Naive thymus-derived CD4-positive, alpha-beta T cell (primary cell): ENCODE measurements at regions not wholly inside any gene's neighbourhood (a gene's known extent, or its start where the extent isn't known, plus 50 kb on each side); places are given as distances from the start of the nearest gene placed in this dataset.

Experiments used
- ATAC-seq: fragments of 150-1000 bp; cut with Tn5 transposase; 2 replicates; pipeline ENCODE4 v1.10.0; 2021; ENCODE audit warnings: mild to moderate bottlenecking, moderate library complexity
- CTCF ChIA-PET: fragments of 350-600 bp; sonication (Branson Sonifier 250); formaldehyde crosslinking; loops from one replicate; lab custom pipeline; 2021; ENCODE audit warnings: antibody characterized with exemption; lab: Charles Lee
- POLR2A ChIA-PET: fragments of 350-600 bp; sonication (Branson Sonifier 250); formaldehyde crosslinking; loops from one replicate; lab custom pipeline; 2021; ENCODE audit warnings: antibody characterized with exemption, inconsistent platforms; lab: Charles Lee
- DNase-seq, 9 donors: peaks; one replicate each; pipeline versions ENCODE4 v3.0.0 to v3.0.0-alpha.2; 2020 to 2022; ENCODE audit warnings: mixed read lengths in 1 of 9
- H3K27ac ChIP-seq: one replicate; pipeline ENCODE4 v1.7.0; 2013; ENCODE audit warnings: mild to moderate bottlenecking, low read depth, low read length, moderate library complexity
- H3K27me3 ChIP-seq, 2 donors: one replicate each; pipeline ENCODE4 v1.7.0; 2013; ENCODE audit warnings: low read length in 2 of 2, mild to moderate bottlenecking in 2 of 2, moderate library complexity in 2 of 2; ENCODE audit not compliant: control insufficient read depth in 2 of 2, insufficient read depth in 2 of 2
- H3K36me3 ChIP-seq, 3 experiments: 1 replicate in 2 of 3; 2 replicates in 1 of 3; pipeline ENCODE4 v1.7.0; 2013; ENCODE audit warnings: low read length in 3 of 3, mild to moderate bottlenecking in 3 of 3, moderate library complexity in 1 of 3; ENCODE audit not compliant: insufficient read depth in 3 of 3, control insufficient read depth in 2 of 3
- H3K4me1 ChIP-seq, 2 donors: one replicate each; pipeline ENCODE4 v1.7.0; 2013; ENCODE audit warnings: low read length in 2 of 2, mild to moderate bottlenecking in 2 of 2, moderate library complexity in 1 of 2; ENCODE audit not compliant: control insufficient read depth in 2 of 2, insufficient read depth in 2 of 2
- H3K4me3 ChIP-seq: 2 replicates; pipeline ENCODE4 v1.7.0; 2013; ENCODE audit warnings: mild to moderate bottlenecking, low read length
- H3K9me3 ChIP-seq, 3 experiments: 1 replicate in 2 of 3; 2 replicates in 1 of 3; pipeline ENCODE4 v1.7.0; 2013; ENCODE audit warnings: low read length in 3 of 3; ENCODE audit not compliant: control insufficient read depth in 2 of 3
- H3K27ac Mint-ChIP-seq, 9 donors: one replicate each; pipeline ENCODE4 v1.8.0; 2020 to 2022; ENCODE audit warnings: mixed read lengths in 9 of 9, mild to moderate bottlenecking in 8 of 9, moderate library complexity in 5 of 9, inconsistent platforms in 2 of 9
- H3K27me3 Mint-ChIP-seq, 5 donors: one replicate each; pipeline ENCODE4 v1.8.0; 2021 to 2022; ENCODE audit warnings: mixed read lengths in 5 of 5, mild to moderate bottlenecking in 1 of 5
- H3K36me3 Mint-ChIP-seq, 5 donors: one replicate each; pipeline ENCODE4 v1.8.0; 2020 to 2022; ENCODE audit warnings: mixed read lengths in 5 of 5, mild to moderate bottlenecking in 3 of 5, inconsistent platforms in 1 of 5
- H3K4me1 Mint-ChIP-seq, 7 donors: one replicate each; pipeline ENCODE4 v1.8.0; 2020 to 2022; ENCODE audit warnings: mixed read lengths in 7 of 7, mild to moderate bottlenecking in 3 of 7, inconsistent platforms in 1 of 7
- H3K4me3 Mint-ChIP-seq, 10 donors: one replicate each; pipeline ENCODE4 v1.8.0; 2020 to 2022; ENCODE audit warnings: mild to moderate bottlenecking in 10 of 10, mixed read lengths in 10 of 10, moderate library complexity in 6 of 10, inconsistent platforms in 2 of 10
- H3K9me3 Mint-ChIP-seq, 11 donors: one replicate each; pipeline ENCODE4 v1.8.0; 2020 to 2022; ENCODE audit warnings: mixed read lengths in 11 of 11, mild to moderate bottlenecking in 4 of 11, inconsistent platforms in 1 of 11, moderate library complexity in 1 of 11
- intact Hi-C, 2 donors: fragments of 100-400 bp; cut with micrococcal nuclease; formaldehyde crosslinking; loops; one replicate each; pipeline ENCODE4 v1.15.1; 2023

GRCh38 chr2:171249689-171250088, 89.0 kb upstream of the TLK1 start:
- POLR2A ChIA-PET, result interaction anchor here (1.3 kb wide), 1 partner anchor 11 kb away, joined by 4 read pairs; no protein-coding TSS in a partner anchor

DNA sequence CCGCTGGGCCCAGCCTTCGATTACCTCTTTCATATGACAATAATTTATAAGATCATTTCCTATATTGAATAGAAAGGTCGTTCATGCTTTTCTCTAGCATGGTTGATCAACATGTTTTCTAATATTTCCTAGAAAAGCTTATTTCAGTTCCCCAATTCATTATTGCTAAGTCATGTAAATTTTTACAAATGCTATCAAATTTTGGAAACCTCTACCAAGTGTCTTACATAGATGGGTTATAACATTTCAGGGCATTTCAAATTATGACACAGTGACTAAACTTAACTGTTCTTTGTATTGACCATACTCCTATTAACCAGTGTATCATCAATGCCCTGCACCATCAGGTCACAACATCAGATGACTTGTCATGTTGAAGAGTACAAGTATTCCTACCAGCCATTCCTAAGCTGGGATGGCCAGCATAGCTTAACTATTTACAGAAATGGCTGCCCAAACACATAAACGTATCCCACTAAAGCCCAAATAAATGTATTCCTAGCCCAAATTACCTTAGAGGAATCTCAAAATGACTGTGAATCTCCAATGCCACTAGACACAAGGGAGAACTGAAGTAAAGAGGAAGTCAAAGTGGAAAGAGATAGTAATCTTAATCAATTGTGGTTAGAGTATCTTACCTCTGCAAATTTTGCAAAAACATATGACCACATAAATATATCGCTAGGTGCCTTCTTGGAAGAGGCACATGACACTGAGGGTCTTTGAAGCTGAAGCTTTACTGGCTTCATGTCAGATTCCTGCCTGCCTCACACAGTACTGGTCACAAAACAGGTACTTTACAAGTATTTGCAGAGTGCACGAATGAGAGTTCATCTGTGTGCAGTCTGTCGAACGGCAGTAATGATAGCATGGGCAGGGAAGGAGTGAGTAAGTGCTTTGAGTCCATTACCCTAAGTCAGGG, 87.3 kb upstream of the TLK1 start:
- CTCF ChIA-PET, result interaction anchor here (0.7 to 1.5 kb wide), 3 partner anchors 27 to 89 kb away, joined by 3 to 5 read pairs (median 5); no protein-coding TSS in a partner anchor
- H3K4me1 ChIP-seq, result peaks cover 19 to 24% of the 10 kb centered on the region in 2 donors
- Mint-ChIP-seq H3K27ac (peak overlapping the region; percentile 27 to 88 (median 58)), H3K4me1 (peaks cover 19 to 52% (median 43%) of the 10 kb centered on the region in 7 donors), H3K36me3 (peaks cover 4 to 32% (median 9%) of the 10 kb centered on the region in 5 donors), H3K27me3 (peaks cover 0 to 8% (median 0%) of the 10 kb centered on the region in 5 donors), H3K9me3 (peaks cover 0 to 23% (median 11%) of the 10 kb centered on the region in 11 donors), H3K4me3 (peak overlapping the region; percentile 42 to 78 (median 58))
- intact Hi-C loops, result loop anchor here (1.0 to 5.0 kb wide), 8 partner anchors 12 to 276 kb away; partner anchors contain the start of gene TLK1 (in 1 of the 2)
- no peaks in the 10 kb centered on the region for H3K36me3 ChIP-seq
- ATAC-seq (peak; percentile 92), DNase-seq (peak in 7 of 9 donors; percentile 48 to 80 (median 67))
- no peak overlapping the region for H3K27ac ChIP-seq
- H3K9me3 ChIP-seq, result peaks cover 0 to 10% (median 0%) of the 10 kb centered on the region in 3 experiments
- no peak overlapping the region for H3K4me3 ChIP-seq
- no peaks in the 10 kb centered on the region for H3K27me3 ChIP-seq
- POLR2A ChIA-PET, result no interaction called here

More at GRCh38 chr2:171249689-171250088, 89.0 kb upstream of the TLK1 start:
- H3K4me1 ChIP-seq, result peaks cover 19 to 24% of the 10 kb centered on the region in 2 donors
- no peak for ATAC-seq
- CTCF ChIA-PET, result no interaction called here
- peaks cover 0 to 10% (median 0%) of the 10 kb centered on the region in 3 experiments for H3K9me3 ChIP-seq
- Mint-ChIP-seq H3K27ac (peak overlapping the region in 6 of 9 donors; percentile 42 to 88 (median 55)), H3K4me3 (peak overlapping the region in 3 of 10 donors; percentile 8 to 61 (median 36)), H3K27me3 (peaks cover 0 to 8% (median 0%) of the 10 kb centered on the region in 5 donors), H3K36me3 (peaks cover 4 to 30% (median 6%) of the 10 kb centered on the region in 5 donors), H3K4me1 (peaks cover 19 to 50% (median 43%) of the 10 kb centered on the region in 7 donors), H3K9me3 (peaks cover 0 to 18% (median 7%) of the 10 kb centered on the region in 11 donors)
- intact Hi-C loops, result loop anchor here (2.0 to 5.0 kb wide), 5 partner anchors 37 to 277 kb away; no protein-coding TSS in a partner anchor
- no peak for DNase-seq
- H3K27ac ChIP-seq, result no peak overlapping the region
- H3K27me3 ChIP-seq, result no peaks in the 10 kb centered on the region
- no peaks in the 10 kb centered on the region for H3K36me3 ChIP-seq
- no peak overlapping the region for H3K4me3 ChIP-seq

DNA sequence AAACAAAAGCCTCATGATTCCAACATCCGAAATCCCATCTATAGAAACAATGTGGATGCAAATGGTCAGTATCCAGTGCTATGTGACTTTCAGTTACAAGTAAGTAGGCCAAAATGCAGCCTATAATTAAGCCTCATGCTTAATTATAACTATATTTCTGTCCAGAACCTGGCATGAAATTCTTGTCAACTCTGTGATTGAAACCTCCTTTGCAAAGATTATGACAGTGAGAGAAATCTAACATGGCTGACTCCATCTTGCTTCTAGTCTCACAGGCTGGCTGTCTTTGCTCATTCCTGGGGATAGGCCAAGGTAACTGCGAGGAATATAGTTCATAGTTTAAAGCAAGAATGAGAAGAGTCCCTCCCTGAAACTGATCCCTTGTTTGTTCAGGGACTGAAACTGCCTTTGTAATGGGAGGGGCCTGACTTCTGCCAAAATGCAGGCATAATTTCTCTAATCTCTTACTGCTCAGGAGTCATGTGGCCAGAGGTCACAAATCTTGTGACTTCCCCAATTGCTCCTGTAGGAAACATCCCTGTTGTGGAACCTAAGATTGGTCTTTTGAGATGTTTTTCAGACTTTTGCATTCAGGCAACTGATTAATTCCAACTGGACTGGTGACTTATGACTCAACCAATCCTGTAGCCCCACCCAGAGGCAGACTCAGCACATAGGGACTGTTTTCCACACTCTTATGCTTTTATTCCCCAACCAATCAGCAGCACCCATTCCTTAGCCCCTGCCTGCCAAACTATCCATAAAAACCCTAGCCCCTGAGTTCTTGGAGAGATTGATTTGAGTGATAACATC, 84.5 kb upstream of the TLK1 start:
- Mint-ChIP-seq H3K27ac (peak overlapping the region in 1 of 9 donors; percentile 38), H3K4me3 (no peak overlapping the region), H3K36me3 (peaks cover 4 to 32% (median 9%) of the 10 kb centered on the region in 5 donors), H3K9me3 (peaks cover 0 to 23% (median 11%) of the 10 kb centered on the region in 11 donors), H3K4me1 (peaks cover 19 to 49% (median 46%) of the 10 kb centered on the region in 7 donors), H3K27me3 (peaks cover 0 to 4% (median 0%) of the 10 kb centered on the region in 5 donors)
- no peak overlapping the region for H3K27ac ChIP-seq
- POLR2A ChIA-PET, result interaction anchor here (0.5 kb wide), 1 partner anchor 35 kb away, joined by 3 read pairs; no protein-coding TSS in a partner anchor
- no peak for ATAC-seq
- no peaks in the 10 kb centered on the region for H3K27me3 ChIP-seq
- CTCF ChIA-PET, result no interaction called here
- H3K9me3 ChIP-seq, result peaks cover 0 to 10% (median 0%) of the 10 kb centered on the region in 3 experiments
- no peak overlapping the region for H3K4me3 ChIP-seq
- no peak for DNase-seq
- intact Hi-C loops, result loop anchor here (1.0 to 5.0 kb wide), 5 partner anchors 33 to 273 kb away; no protein-coding TSS in a partner anchor
- H3K36me3 ChIP-seq, result no peaks in the 10 kb centered on the region
- H3K4me1 ChIP-seq, result peaks cover 19 to 24% of the 10 kb centered on the region in 2 donors

- POLR2A ChIA-PET, result interaction anchor here (0.5 kb wide), 1 partner anchor 35 kb away, joined by 3 read pairs; no protein-coding TSS in a partner anchor
- ATAC-seq (peak; percentile 46), DNase-seq (no peak)
- Mint-ChIP-seq H3K4me3 (no peak overlapping the region), H3K4me1 (peaks cover 19 to 42% (median 40%) of the 10 kb centered on the region in 7 donors), H3K27me3 (no peaks in the 10 kb centered on the region), H3K9me3 (peaks cover 0 to 23% (median 11%) of the 10 kb centered on the region in 11 donors), H3K27ac (no peak overlapping the region), H3K36me3 (peaks cover 4 to 28% (median 9%) of the 10 kb centered on the region in 5 donors)
- Histone ChIP-seq H3K36me3 (no peaks in the 10 kb centered on the region), H3K27ac (no peak overlapping the region), H3K9me3 (peaks cover 0 to 10% (median 0%) of the 10 kb centered on the region in 3 experiments), H3K4me1 (peaks cover 19 to 20% of the 10 kb centered on the region in 2 donors), H3K4me3 (no peak overlapping the region), H3K27me3 (no peaks in the 10 kb centered on the region)
- intact Hi-C loops, result no loop called here
- CTCF ChIA-PET, result interaction anchor here (0.6 kb wide), 1 partner anchor 172 kb away, joined by 3 read pairs; no protein-coding TSS in a partner anchor
Observed at GRCh38 chr2:171244466-171244969, 83.8 kb upstream of the TLK1 start.

GRCh38 chr2:171241771-171242170, 81.1 kb upstream of the TLK1 start:
- H3K27me3 ChIP-seq, result no peaks in the 10 kb centered on the region
- DNase-seq (no peak), ATAC-seq (no peak)
- H3K9me3 Mint-ChIP-seq, result peaks cover 0 to 23% (median 11%) of the 10 kb centered on the region in 11 donors
- H3K4me3 ChIP-seq, result no peak overlapping the region
- H3K4me1 ChIP-seq, result no peaks in the 10 kb centered on the region
- H3K27me3 Mint-ChIP-seq, result no peaks in the 10 kb centered on the region
- H3K9me3 ChIP-seq, result peaks cover 0 to 10% (median 0%) of the 10 kb centered on the region in 3 experiments
- ChIA-PET POLR2A (interaction anchor here (0.6 kb wide), 1 partner anchor 77 kb away, joined by 3 read pairs; no protein-coding TSS in a partner anchor), CTCF (no interaction called here)
- no peak overlapping the region for H3K27ac ChIP-seq
- H3K36me3 ChIP-seq, result no peaks in the 10 kb centered on the region
- peak overlapping the region in 1 of 9 donors; percentile 10 for H3K27ac Mint-ChIP-seq
- intact Hi-C loops, result no loop called here
- no peak overlapping the region for H3K4me3 Mint-ChIP-seq
- H3K36me3 Mint-ChIP-seq, result peaks cover 4 to 20% (median 9%) of the 10 kb centered on the region in 5 donors
- peaks cover 1 to 30% (median 20%) of the 10 kb centered on the region in 7 donors for H3K4me1 Mint-ChIP-seq
